Activated B cell treated with CpG ODN at 0.5 μM for 24 hours (primary cell): ENCODE measurements at regions not wholly inside any gene's neighbourhood (a gene's known extent, or its start where the extent isn't known, plus 50 kb on each side); places are given as distances from the start of the nearest gene placed in this dataset.

Source experiments
- ATAC-seq: fragments of 200-7000 bp; cut with Tn5 transposase; one replicate; pipeline ENCODE4 v1.10.0; 2021; ENCODE audit warnings: low read depth, mild to moderate bottlenecking, moderate library complexity
- CTCF ChIA-PET: fragments of 350-600 bp; sonication (Branson Sonifier 250); formaldehyde crosslinking; loops from one replicate; lab custom pipeline; 2021; ENCODE audit warnings: antibody characterized with exemption; lab: Charles Lee
- POLR2A ChIA-PET: fragments of 350-600 bp; sonication (Branson Sonifier 250); formaldehyde crosslinking; loops from one replicate; lab custom pipeline; 2021; ENCODE audit warnings: antibody characterized with exemption; lab: Charles Lee
- DNase-seq: peaks from one replicate; pipeline ENCODE4 v3.0.0; 2022
- H3K27ac Mint-ChIP-seq: one replicate; pipeline ENCODE4 v1.8.0; 2020; ENCODE audit warnings: mixed read lengths
- H3K27me3 Mint-ChIP-seq: one replicate; pipeline ENCODE4 v1.8.0; 2021; ENCODE audit warnings: mixed read lengths
- H3K36me3 Mint-ChIP-seq: one replicate; pipeline ENCODE4 v1.8.0; 2021; ENCODE audit warnings: low read depth, mixed read lengths
- H3K4me1 Mint-ChIP-seq: one replicate; pipeline ENCODE4 v1.8.0; 2021; ENCODE audit warnings: mixed read lengths
- H3K4me3 Mint-ChIP-seq: one replicate; pipeline ENCODE4 v1.8.0; 2020; ENCODE audit warnings: mild to moderate bottlenecking, mixed read lengths
- H3K9me3 Mint-ChIP-seq: one replicate; pipeline ENCODE4 v1.8.0; 2020; ENCODE audit warnings: mixed read lengths
- intact Hi-C: fragments of 100-400 bp; cut with micrococcal nuclease; formaldehyde crosslinking; loops from one replicate; pipeline ENCODE4 v1.15.1; 2024
- TF ChIP-seq, protein P1 (sequence below): fragments of 200-600 bp; IDR thresholded peaks from one replicate; pipeline ENCODE4 v1.8.0; 2022; ENCODE audit warnings: antibody characterized with exemption, mild to moderate bottlenecking

DNA sequence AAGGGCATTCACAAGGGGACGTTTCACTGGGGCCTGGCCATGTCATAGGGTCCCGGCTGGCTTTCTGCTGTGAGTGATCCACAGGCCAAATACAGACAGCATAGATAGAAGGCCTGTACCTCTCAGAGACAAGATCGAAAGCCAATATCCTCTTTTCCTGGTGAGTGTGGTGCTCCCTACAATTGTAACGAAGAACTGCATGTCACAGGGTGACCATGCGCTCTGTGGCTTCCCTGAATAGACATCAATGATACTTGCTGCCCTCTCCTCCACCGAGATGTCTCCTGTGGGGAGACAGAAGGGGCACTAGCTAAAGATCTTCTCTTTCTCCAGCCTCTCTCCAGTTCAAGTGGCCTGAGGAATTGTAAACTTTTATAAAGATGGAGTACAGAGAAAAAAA is 226.1 kb upstream of the POU2AF2 start:
- ChIA-PET CTCF (no interaction called here), POLR2A (no interaction called here)
- Mint-ChIP-seq H3K9me3 (no peaks in the 10 kb centered on the region), H3K36me3 (no peaks in the 10 kb centered on the region), H3K27ac (no peak overlapping the region), H3K4me3 (no peak overlapping the region), H3K27me3 (peaks cover 9% of the 10 kb centered on the region), H3K4me1 (peaks cover 7% of the 10 kb centered on the region)
- intact Hi-C loops: no loop called here
- TF ChIP-seq, protein P1, sequence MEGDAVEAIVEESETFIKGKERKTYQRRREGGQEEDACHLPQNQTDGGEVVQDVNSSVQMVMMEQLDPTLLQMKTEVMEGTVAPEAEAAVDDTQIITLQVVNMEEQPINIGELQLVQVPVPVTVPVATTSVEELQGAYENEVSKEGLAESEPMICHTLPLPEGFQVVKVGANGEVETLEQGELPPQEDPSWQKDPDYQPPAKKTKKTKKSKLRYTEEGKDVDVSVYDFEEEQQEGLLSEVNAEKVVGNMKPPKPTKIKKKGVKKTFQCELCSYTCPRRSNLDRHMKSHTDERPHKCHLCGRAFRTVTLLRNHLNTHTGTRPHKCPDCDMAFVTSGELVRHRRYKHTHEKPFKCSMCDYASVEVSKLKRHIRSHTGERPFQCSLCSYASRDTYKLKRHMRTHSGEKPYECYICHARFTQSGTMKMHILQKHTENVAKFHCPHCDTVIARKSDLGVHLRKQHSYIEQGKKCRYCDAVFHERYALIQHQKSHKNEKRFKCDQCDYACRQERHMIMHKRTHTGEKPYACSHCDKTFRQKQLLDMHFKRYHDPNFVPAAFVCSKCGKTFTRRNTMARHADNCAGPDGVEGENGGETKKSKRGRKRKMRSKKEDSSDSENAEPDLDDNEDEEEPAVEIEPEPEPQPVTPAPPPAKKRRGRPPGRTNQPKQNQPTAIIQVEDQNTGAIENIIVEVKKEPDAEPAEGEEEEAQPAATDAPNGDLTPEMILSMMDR: no peak
- no peak for ATAC-seq
- DNase-seq: no peak

DNA sequence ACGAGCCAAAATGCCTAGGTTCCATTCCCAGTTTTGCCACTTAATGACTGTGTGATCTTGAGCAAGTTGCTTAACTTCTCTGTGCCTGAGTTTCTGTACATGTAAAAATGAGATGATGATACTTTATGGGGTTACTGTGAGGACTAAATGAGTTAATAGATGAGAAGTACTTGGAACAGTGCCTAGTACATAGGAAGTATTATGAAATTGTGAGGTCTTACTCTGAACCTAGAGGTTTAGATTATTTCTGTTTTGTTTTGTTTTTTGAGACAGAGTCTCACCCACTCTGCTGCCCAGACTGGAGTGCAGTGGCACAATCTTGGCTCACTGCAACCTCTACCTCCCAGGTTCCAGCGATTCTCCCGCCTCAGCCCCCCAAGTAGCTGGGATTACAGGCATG is 227.0 kb upstream of the POU2AF2 start:
- H3K27ac Mint-ChIP-seq: no peak overlapping the region
- ChIA-PET POLR2A (no interaction called here), CTCF (no interaction called here)
- H3K36me3 Mint-ChIP-seq: no peaks in the 10 kb centered on the region
- no peak overlapping the region for H3K4me3 Mint-ChIP-seq
- H3K27me3 Mint-ChIP-seq: peaks cover 9% of the 10 kb centered on the region
- H3K9me3 Mint-ChIP-seq: no peaks in the 10 kb centered on the region
- no peak for ATAC-seq
- no peak for DNase-seq
- peaks cover 7% of the 10 kb centered on the region for H3K4me1 Mint-ChIP-seq
- intact Hi-C loops: no loop called here
- TF ChIP-seq, protein P1: no peak

DNA sequence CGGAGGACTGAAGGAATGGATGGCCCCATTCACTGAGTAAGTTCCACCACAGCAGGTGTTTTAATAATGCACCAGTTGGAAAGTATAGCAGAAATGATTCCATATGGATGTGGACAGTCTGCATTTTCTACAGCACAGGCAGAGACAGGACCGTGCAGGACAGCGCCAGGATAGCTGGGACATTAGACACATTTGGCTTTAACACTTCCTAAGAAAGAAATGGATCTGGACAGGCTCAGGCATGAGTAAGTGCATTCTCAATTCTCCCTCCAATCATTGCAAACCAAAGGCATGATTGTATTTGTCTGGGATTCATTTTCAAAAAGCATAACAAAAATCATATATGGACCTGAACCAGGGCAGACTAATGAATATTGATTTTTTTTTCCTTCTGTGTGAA is 233.0 kb upstream of the POU2AF2 start:
- ATAC-seq (no peak), DNase-seq (no peak)
- Mint-ChIP-seq H3K27ac (no peak overlapping the region), H3K9me3 (no peaks in the 10 kb centered on the region), H3K36me3 (no peaks in the 10 kb centered on the region), H3K27me3 (peaks cover 21% of the 10 kb centered on the region), H3K4me3 (no peak overlapping the region), H3K4me1 (peaks cover 7% of the 10 kb centered on the region)
- CTCF ChIA-PET: no interaction called here
- POLR2A ChIA-PET: no interaction called here
- intact Hi-C loops: no loop called here
- TF ChIP-seq, protein P1: no peak

DNA sequence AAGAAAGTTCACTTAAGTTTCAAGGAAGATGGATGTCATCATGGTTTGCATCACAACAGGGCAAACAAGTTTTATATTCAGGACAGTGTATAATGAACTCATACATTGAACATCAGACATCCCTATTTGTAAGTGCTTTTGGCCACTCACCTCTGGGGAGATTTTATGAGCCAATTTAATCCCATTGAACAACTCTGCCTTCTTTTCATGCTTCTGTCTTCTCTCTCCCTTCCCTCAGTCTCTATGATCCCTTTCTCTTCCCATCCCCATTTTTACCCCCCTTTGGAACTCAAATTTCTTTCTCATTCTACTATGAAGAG is 234.3 kb upstream of the POU2AF2 start:
- DNase-seq (no peak), ATAC-seq (no peak)
- intact Hi-C loops: no loop called here
- Mint-ChIP-seq H3K4me3 (no peak overlapping the region), H3K27me3 (peaks cover 26% of the 10 kb centered on the region), H3K9me3 (no peaks in the 10 kb centered on the region), H3K36me3 (no peaks in the 10 kb centered on the region), H3K27ac (no peak overlapping the region), H3K4me1 (peaks cover 6% of the 10 kb centered on the region)
- CTCF ChIA-PET: no interaction called here
- POLR2A ChIA-PET: no interaction called here
- TF ChIP-seq, protein P1: no peak

GRCh38 chr11:111010391-111011274 is 234.9 kb upstream of the POU2AF2 start:
- TF ChIP-seq, protein P1: no peak
- ATAC-seq (no peak), DNase-seq (no peak)
- intact Hi-C loops: no loop called here
- no peak overlapping the region for H3K27ac Mint-ChIP-seq
- H3K36me3 Mint-ChIP-seq: no peaks in the 10 kb centered on the region
- H3K4me1 Mint-ChIP-seq: peaks cover 4% of the 10 kb centered on the region
- H3K4me3 Mint-ChIP-seq: no peak overlapping the region
- POLR2A ChIA-PET: no interaction called here
- CTCF ChIA-PET: no interaction called here
- H3K27me3 Mint-ChIP-seq: peaks cover 26% of the 10 kb centered on the region
- H3K9me3 Mint-ChIP-seq: no peaks in the 10 kb centered on the region
